ENCODE measurements at regions not wholly inside any gene's neighbourhood (a gene's known extent, or its start where the extent isn't known, plus 50 kb on each side); places are given as distances from the start of the nearest gene placed in this dataset.
A peak's percentile ranks its signal among the peaks of the same experiment; 100 is the strongest.
"Not testable (repeated sequence)": the region's sequence is repeated elsewhere in the genome, so short reads cannot be mapped to it uniquely, and the experiment has no call there.

DNA sequence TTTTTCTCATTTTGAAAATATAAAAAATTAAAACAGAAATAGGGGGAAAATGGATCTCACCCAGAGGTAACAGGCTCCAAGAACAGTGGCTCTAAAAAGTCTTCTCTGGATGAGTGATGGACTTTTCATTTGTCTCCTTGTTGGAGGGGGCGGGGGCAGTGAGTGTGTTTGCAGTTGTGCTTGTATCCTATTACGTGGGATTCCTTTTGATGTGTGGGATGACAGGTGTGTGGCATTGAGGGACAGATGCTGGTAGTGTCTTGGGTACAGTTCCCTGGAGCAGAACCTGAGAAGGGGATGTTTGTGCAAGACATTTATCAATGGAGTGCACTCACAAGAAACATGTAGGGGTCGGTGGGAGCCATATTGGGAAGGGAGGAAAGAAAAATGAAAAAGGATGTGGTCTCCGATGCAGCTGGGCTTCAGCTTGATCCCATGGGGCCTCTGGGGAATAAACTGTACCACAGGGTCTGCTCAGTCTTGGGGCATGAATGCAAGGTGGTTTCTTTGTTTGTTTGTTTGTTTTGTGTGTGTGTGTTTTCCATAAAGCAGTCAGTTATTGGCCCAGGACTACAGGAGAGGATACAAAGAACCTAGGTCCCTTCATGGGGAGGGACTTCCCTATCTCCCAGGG lies 120.0 kb upstream of the SLC35G4 start:
- Histone ChIP-seq H3K27ac (no peak overlapping the region), H3K4me3 (ENCODE audit: low read depth, low read length) (no peak overlapping the region), H3K27me3 (replicated peaks) (no peaks in the 10 kb centered on the region), H3K36me3 (replicated peaks) (no peaks in the 10 kb centered on the region)
- TF ChIP-seq, protein P1, sequence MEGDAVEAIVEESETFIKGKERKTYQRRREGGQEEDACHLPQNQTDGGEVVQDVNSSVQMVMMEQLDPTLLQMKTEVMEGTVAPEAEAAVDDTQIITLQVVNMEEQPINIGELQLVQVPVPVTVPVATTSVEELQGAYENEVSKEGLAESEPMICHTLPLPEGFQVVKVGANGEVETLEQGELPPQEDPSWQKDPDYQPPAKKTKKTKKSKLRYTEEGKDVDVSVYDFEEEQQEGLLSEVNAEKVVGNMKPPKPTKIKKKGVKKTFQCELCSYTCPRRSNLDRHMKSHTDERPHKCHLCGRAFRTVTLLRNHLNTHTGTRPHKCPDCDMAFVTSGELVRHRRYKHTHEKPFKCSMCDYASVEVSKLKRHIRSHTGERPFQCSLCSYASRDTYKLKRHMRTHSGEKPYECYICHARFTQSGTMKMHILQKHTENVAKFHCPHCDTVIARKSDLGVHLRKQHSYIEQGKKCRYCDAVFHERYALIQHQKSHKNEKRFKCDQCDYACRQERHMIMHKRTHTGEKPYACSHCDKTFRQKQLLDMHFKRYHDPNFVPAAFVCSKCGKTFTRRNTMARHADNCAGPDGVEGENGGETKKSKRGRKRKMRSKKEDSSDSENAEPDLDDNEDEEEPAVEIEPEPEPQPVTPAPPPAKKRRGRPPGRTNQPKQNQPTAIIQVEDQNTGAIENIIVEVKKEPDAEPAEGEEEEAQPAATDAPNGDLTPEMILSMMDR (IDR thresholded peaks at IDR 0.05; ENCODE audit: low read depth, low read length, missing control alignments): no peak
- in situ Hi-C loops (cut with HindIII; ENCODE audit: low pct_ligation_motif_present, low sequenced_read_pairs): no loop called here
- no peak for DNase-seq

DNA sequence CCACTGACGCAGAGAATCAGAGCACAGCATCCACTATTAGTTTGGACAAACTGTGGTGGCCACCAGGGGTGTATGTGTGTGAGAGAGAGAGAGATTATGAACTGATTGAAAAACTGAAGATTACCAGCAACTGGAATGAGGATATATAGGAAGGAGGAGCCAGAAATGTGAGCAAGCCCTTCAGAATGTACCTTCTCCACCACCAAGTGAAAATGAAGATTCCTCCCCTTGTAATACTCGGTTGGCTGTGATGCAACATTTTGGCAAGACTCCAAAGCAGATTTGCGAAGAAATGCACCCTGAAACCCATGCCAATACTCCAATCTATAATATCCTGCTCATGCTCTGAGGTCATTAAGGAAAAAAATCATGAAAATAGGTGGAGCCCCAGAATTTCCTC lies 121.2 kb upstream of the SLC35G4 start:
- Histone ChIP-seq H3K27ac (no peak overlapping the region), H3K27me3 (replicated peaks) (no peaks in the 10 kb centered on the region), H3K36me3 (replicated peaks) (no peaks in the 10 kb centered on the region), H3K4me3 (ENCODE audit: low read depth, low read length) (no peak overlapping the region)
- TF ChIP-seq, protein P1 (IDR thresholded peaks at IDR 0.05; ENCODE audit: low read depth, low read length, missing control alignments): peak; percentile 21
- DNase-seq: peak; percentile 63
- in situ Hi-C loops (cut with HindIII; ENCODE audit: low pct_ligation_motif_present, low sequenced_read_pairs): no loop called here

DNA sequence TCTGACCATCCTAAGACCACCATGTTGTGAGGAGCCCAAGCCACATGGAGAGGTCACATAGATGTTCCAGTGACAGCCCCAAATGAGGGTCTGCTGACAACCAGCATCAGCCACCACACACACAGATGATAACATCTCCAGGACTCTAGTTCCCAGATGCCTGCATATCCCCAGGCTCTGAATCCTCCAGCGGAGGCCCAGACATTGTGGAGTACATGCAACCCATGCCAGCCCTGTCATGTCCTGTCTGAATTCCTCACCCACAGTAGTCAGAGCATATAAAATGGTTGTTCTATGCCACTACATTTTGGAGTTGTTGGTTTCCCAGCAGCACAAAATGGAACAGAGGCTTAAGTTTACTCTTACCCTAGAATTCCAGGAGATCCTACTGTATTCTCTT lies 122.0 kb upstream of the SLC35G4 start:
- no peak overlapping the region for H3K27ac ChIP-seq
- no peak for DNase-seq
- no peak overlapping the region for H3K4me3 ChIP-seq (ENCODE audit: low read depth, low read length)
- H3K27me3 ChIP-seq (replicated peaks): no peaks in the 10 kb centered on the region
- H3K36me3 ChIP-seq (replicated peaks): no peaks in the 10 kb centered on the region
- TF ChIP-seq, protein P1 (IDR thresholded peaks at IDR 0.05; ENCODE audit: low read depth, low read length, missing control alignments): no peak
- in situ Hi-C loops (cut with HindIII; ENCODE audit: low pct_ligation_motif_present, low sequenced_read_pairs): no loop called here

DNA sequence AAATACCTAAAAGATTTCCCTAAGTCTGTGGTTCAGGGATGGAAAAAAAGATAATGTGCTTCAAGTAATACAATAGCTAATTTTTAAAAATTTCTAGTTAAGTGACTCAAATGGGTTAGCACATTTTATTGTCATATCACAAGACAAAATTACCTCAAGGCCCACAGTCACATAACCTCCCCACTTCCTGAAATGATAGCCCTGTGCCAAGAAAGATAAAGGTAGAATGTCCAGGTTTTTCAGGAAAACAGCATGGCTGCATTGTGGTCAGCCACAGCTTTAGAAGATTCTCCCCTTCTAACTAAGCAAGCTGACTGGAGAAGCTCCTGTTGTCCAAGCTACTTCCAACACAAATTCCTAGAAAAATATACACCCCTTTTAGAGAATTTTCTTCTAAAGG lies 127.1 kb upstream of the SLC35G4 start:
- TF ChIP-seq, protein P1 (IDR thresholded peaks at IDR 0.05; ENCODE audit: low read depth, low read length, missing control alignments): no peak
- Histone ChIP-seq H3K36me3 (replicated peaks) (no peaks in the 10 kb centered on the region), H3K4me3 (ENCODE audit: low read depth, low read length) (no peak overlapping the region), H3K27ac (no peak overlapping the region), H3K27me3 (replicated peaks) (no peaks in the 10 kb centered on the region)
- DNase-seq: no peak
- in situ Hi-C loops (cut with HindIII; ENCODE audit: low pct_ligation_motif_present, low sequenced_read_pairs): no loop called here

DNA sequence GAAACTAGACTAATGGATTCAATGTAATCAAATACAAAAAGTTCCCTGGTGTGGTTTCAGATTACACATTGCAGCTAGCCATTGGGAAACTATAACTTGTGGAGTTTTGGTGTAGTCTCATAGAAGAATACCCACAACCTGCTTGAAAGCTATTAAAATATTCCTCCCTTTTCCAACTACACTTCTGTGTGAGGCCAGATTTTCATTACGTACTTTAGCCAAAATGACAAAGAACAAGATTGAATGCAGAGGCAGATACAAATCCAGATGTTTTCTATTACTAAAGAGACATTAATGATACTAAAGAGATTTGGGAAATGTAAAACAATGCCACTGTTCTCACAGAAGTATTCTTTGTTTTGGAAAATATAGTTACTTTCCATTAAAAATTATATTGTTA lies 128.7 kb upstream of the SLC35G4 start:
- Histone ChIP-seq H3K36me3 (replicated peaks) (no peaks in the 10 kb centered on the region), H3K4me3 (ENCODE audit: low read depth, low read length) (no peak overlapping the region), H3K27me3 (replicated peaks) (no peaks in the 10 kb centered on the region), H3K27ac (no peak overlapping the region)
- DNase-seq: no peak
- TF ChIP-seq, protein P1 (IDR thresholded peaks at IDR 0.05; ENCODE audit: low read depth, low read length, missing control alignments): no peak
- in situ Hi-C loops (cut with HindIII; ENCODE audit: low pct_ligation_motif_present, low sequenced_read_pairs): no loop called here

DNA sequence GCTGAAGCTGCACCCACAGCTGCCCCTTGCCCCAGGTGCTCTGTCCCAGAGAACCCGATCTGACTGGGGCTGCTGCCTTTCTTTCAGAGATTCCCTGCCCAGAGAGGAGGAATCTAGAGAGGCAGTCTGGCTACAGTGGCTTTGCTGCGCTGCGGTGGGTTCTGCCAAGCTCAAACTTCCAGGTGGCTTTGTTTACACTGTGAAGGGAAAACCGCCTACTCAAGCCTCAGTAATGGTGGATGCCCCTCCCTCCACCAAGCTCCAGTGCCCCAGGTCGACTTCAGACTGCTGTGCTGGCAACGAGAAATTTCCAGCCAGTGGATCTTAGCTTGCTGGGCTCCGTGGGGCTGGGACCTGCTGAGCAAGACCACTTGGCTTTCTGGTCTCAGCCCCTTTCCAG lies 130.4 kb upstream of the SLC35G4 start:
- H3K36me3 ChIP-seq (replicated peaks); DNase-seq; in situ Hi-C loops (cut with HindIII; ENCODE audit: low pct_ligation_motif_present, low sequenced_read_pairs); H3K4me3 ChIP-seq (ENCODE audit: low read depth, low read length); H3K27me3 ChIP-seq (replicated peaks); H3K27ac ChIP-seq: not testable (repeated sequence)
